ENCODE measurements at regions not wholly inside any gene's neighbourhood (a gene's known extent, or its start where the extent isn't known, plus 50 kb on each side); places are given as distances from the start of the nearest gene placed in this dataset.
"Not testable (repeated sequence)": the region's sequence is repeated elsewhere in the genome, so short reads cannot be mapped to it uniquely, and the experiment has no call there.

DNA sequence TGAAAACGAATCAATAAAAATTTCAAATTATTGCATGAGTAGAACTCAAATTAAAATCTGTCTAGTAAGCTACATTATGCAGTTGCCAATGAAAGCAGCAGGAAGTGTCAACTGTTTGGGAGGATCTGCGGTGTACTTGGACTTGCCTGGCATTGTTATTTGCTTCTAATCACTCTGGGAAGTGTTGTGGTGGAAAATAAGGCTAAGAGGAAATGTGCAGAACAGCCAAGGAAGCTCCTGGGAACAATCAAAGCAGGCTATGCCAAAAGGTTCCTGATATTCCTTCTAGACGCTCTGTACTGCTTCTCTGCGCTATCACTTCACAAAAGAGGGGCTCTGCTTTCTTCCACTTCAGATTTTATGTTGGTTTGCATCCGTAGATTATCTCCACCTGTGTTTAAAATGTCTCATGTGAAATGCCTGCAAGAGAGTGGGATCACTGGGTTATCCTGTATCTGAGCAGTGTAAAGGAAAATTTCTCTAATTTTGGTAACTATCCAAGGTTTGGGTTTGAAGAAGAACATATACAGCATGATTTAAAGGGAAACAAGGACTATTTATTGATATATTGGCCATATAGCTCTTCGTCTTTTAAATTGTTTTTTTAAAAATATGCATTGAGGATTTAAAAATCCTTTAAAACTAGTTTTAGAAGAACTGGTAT lies 182.7 kb upstream of the CSNK1A1L start:
- H3K79me2 ChIP-seq (ENCODE audit: control insufficient read depth, insufficient read depth, low read length) = no peaks in the 10 kb centered on the region
- ChIA-PET CTCF (ENCODE audit: low intra/inter-chr PET ratio) (no interaction called here), POLR2A (no interaction called here)
- H3K9me3 ChIP-seq (replicated peaks; ENCODE audit: control insufficient read depth, insufficient read depth, low read depth, low read length) = no peaks in the 10 kb centered on the region
- intact Hi-C loops (cut with micrococcal nuclease) (no loop called here), in situ Hi-C loops (cut with MboI) (no loop called here)
- no peak overlapping the region for H3K27ac ChIP-seq (ENCODE audit: extremely low read depth, low read depth, low read length)
- no peak overlapping the region for H3K4me3 ChIP-seq
- H2AFZ ChIP-seq (ENCODE audit: low read depth, low read length) = no peak overlapping the region
- ATAC-seq = no peak
- H3K36me3 ChIP-seq (ENCODE audit: control insufficient read depth, insufficient read depth, low read length) = no peaks in the 10 kb centered on the region
- H3K9me1 ChIP-seq (ENCODE audit: control insufficient read depth, insufficient read depth, low read length) = no peaks in the 10 kb centered on the region
- H3K27me3 ChIP-seq (ENCODE audit: control insufficient read depth in 2 of 2, insufficient read depth in 2 of 2, low read length in 2 of 2) = no peaks in the 10 kb centered on the region
- 0% methylated on average over 5 of the region's 6 CpGs for WGBS (ENCODE audit: insufficient coverage, low coverage, missing lambda C conversion rate)
- no peak overlapping the region for H3K9ac ChIP-seq (ENCODE audit: insufficient read depth in 1 of 2, low read depth in 2 of 2, low read length in 2 of 2)
- TF ChIP-seq NR3C1 (CRISPR knock-in tag; IDR thresholded peaks at IDR 0.05) = no peak
- TF ChIP-seq, protein P1, sequence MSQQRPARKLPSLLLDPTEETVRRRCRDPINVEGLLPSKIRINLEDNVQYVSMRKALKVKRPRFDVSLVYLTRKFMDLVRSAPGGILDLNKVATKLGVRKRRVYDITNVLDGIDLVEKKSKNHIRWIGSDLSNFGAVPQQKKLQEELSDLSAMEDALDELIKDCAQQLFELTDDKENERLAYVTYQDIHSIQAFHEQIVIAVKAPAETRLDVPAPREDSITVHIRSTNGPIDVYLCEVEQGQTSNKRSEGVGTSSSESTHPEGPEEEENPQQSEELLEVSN (IDR thresholded peaks at IDR 0.05; ENCODE audit: borderline replicate concordance in 1 of 2, extremely low read depth in 1 of 2, insufficient read depth in 1 of 2, insufficient read length in 1 of 2, low read depth in 1 of 2, low read length in 1 of 2, poor library complexity in 1 of 2, severe bottlenecking in 1 of 2) = no peak
- TF ChIP-seq, protein P2, sequence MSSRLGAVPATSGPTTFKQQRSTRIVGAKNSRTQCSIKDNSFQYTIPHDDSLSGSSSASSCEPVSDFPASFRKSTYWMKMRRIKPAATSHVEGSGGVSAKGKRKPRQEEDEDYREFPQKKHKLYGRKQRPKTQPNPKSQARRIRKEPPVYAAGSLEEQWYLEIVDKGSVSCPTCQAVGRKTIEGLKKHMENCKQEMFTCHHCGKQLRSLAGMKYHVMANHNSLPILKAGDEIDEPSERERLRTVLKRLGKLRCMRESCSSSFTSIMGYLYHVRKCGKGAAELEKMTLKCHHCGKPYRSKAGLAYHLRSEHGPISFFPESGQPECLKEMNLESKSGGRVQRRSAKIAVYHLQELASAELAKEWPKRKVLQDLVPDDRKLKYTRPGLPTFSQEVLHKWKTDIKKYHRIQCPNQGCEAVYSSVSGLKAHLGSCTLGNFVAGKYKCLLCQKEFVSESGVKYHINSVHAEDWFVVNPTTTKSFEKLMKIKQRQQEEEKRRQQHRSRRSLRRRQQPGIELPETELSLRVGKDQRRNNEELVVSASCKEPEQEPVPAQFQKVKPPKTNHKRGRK (tag; IDR thresholded peaks at IDR 0.05) = no peak
- no peak for TF ChIP-seq NR4A1 (CRISPR knock-in tag; IDR thresholded peaks at IDR 0.05)
- TF ChIP-seq NR4A1 (tag; IDR thresholded peaks at IDR 0.05) = no peak
- TF ChIP-seq ZNF408 (CRISPR knock-in tag; IDR thresholded peaks at IDR 0.05; ENCODE audit: low read depth) = no peak
- no peak for TF ChIP-seq ZC3H8 (IDR thresholded peaks at IDR 0.05)
- no peak for TF ChIP-seq EHMT2 (IDR thresholded peaks at IDR 0.05)
- H3K4me2 ChIP-seq (ENCODE audit: insufficient read depth, low read length) = no peak overlapping the region
- no peaks in the 10 kb centered on the region for H3K4me1 ChIP-seq (replicated peaks in 1 of 2; ENCODE audit: control insufficient read depth in 2 of 2, insufficient read depth in 2 of 2, low read length in 2 of 2)
- no peak for FAIRE-seq
- H4K20me1 ChIP-seq (replicated peaks; ENCODE audit: control insufficient read depth, insufficient read depth, low read length) = no peaks in the 10 kb centered on the region
- no peak for DNase-seq (ENCODE audit: extremely low read depth in 1 of 4, low spot score in 3 of 4)
- no TSS peak for BruUV-seq (replicated peaks)

DNA sequence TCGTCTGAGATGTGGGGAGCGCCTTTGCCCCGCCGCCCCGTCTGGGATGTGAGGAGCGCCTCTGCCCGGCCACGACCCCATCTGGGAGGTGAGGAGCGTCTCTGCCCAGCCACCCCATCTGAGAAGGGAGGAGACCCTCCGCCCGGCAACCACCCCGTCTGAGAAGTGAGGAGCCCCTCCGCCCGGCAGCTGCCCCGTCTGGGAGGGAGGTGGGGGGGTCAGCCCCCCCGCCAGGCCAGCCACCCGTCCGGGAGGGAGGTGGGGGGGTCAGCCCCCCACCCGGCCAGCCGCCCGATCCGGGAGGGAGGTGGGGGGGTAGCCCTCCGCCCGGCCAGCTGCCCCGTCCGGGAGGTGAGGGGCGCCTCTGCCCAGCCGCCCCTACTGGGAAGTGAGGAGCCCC lies 174.8 kb upstream of the CSNK1A1L start:
- POLR2A ChIA-PET; H3K4me2 ChIP-seq (ENCODE audit: insufficient read depth, low read length); H3K27me3 ChIP-seq (ENCODE audit: control insufficient read depth in 2 of 2, insufficient read depth in 2 of 2, low read length in 2 of 2); H3K9me3 ChIP-seq (replicated peaks; ENCODE audit: control insufficient read depth, insufficient read depth, low read depth, low read length); H3K9me1 ChIP-seq (ENCODE audit: control insufficient read depth, insufficient read depth, low read length); H3K36me3 ChIP-seq (ENCODE audit: control insufficient read depth, insufficient read depth, low read length); intact Hi-C loops (cut with micrococcal nuclease); H3K79me2 ChIP-seq (ENCODE audit: control insufficient read depth, insufficient read depth, low read length); in situ Hi-C loops (cut with MboI); H3K27ac ChIP-seq (ENCODE audit: extremely low read depth, low read depth, low read length); DNase-seq (ENCODE audit: extremely low read depth in 1 of 4, low spot score in 3 of 4); H3K4me3 ChIP-seq; ATAC-seq; BruUV-seq (replicated peaks); H3K9ac ChIP-seq (ENCODE audit: insufficient read depth in 1 of 2, low read depth in 2 of 2, low read length in 2 of 2); FAIRE-seq; H3K4me1 ChIP-seq (replicated peaks in 1 of 2; ENCODE audit: control insufficient read depth in 2 of 2, insufficient read depth in 2 of 2, low read length in 2 of 2); H2AFZ ChIP-seq (ENCODE audit: low read depth, low read length); CTCF ChIA-PET (ENCODE audit: low intra/inter-chr PET ratio); H4K20me1 ChIP-seq (replicated peaks; ENCODE audit: control insufficient read depth, insufficient read depth, low read length): not testable (repeated sequence)
- WGBS (ENCODE audit: insufficient coverage, low coverage, missing lambda C conversion rate) = no CpG with 5 or more reads among the region's 28 CpGs
